B cell (primary cell): ENCODE measurements at regions not wholly inside any gene's neighbourhood (a gene's known extent, or its start where the extent isn't known, plus 50 kb on each side); places are given as distances from the start of the nearest gene placed in this dataset.

ENCODE experiments used
- ATAC-seq: fragments of 200-7000 bp; cut with Tn5 transposase; one replicate; pipeline ENCODE4 v1.10.0; 2021; ENCODE audit warnings: low read depth, mild to moderate bottlenecking, moderate number of reproducible peaks, moderate library complexity
- CTCF ChIA-PET: fragments of 350-600 bp; sonication (Branson Sonifier 250); formaldehyde crosslinking; loops from one replicate; lab custom pipeline; 2021; ENCODE audit warnings: antibody characterized with exemption, inconsistent platforms; lab: Charles Lee
- POLR2A ChIA-PET: fragments of 350-600 bp; sonication (Branson Sonifier 250); formaldehyde crosslinking; loops from one replicate; lab custom pipeline; 2021; ENCODE audit warnings: antibody characterized with exemption; lab: Charles Lee
- DNase-seq: peaks from one replicate; pipeline ENCODE4 v3.0.0; 2013
- H2AFZ ChIP-seq: 2 replicates; pipeline ENCODE4 v1.6.1; 2012; ENCODE audit warnings: mild to moderate bottlenecking, low read depth, low read length; ENCODE audit not compliant: insufficient read depth, poor library complexity, severe bottlenecking
- H3K27ac ChIP-seq, 2 donors: 1 replicate in 1 of 2; 2 replicates in 1 of 2; pipeline ENCODE4 v1.5.1; 2012 to 2013; ENCODE audit warnings: low read length in 2 of 2, mild to moderate bottlenecking in 2 of 2, moderate library complexity in 1 of 2
- H3K27me3 ChIP-seq, 4 experiments: fragments of 200-600 bp in 1 of 4; sonication (generic) in 1 of 4; replicated peaks in 1 of 4; 1 replicate in 2 of 4; 2 replicates in 2 of 4; pipeline versions ENCODE4 v1.6.1 to v1.7.0; 2013 to 2016; ENCODE audit warnings: low read length in 3 of 4, mild to moderate bottlenecking in 2 of 4, mixed read lengths in 1 of 4, moderate library complexity in 1 of 4; ENCODE audit not compliant: insufficient read depth in 4 of 4, control insufficient read depth in 3 of 4; ENCODE audit errors: control extremely low read depth in 1 of 4
- H3K36me3 ChIP-seq, 2 experiments: replicated peaks in 1 of 2; 1 replicate in 1 of 2; 2 replicates in 1 of 2; pipeline versions ENCODE4 v1.6.1 to v1.7.1; 2013; ENCODE audit warnings: low read length in 1 of 2; ENCODE audit not compliant: insufficient read depth in 2 of 2, control insufficient read depth in 1 of 2; ENCODE audit errors: control extremely low read depth in 1 of 2, extremely low read depth in 1 of 2
- H3K4me1 ChIP-seq, 2 donors: fragments of 200-600 bp in 1 of 2; sonication (generic) in 1 of 2; 1 replicate in 1 of 2; 2 replicates in 1 of 2; pipeline versions ENCODE4 v1.5.1 to v1.6.1; 2013 to 2017; ENCODE audit warnings: low read length in 2 of 2; ENCODE audit not compliant: control insufficient read depth in 2 of 2, insufficient read depth in 2 of 2
- H3K4me2 ChIP-seq: replicated peaks from 2 replicates; pipeline ENCODE3; 2012; ENCODE audit warnings: mild to moderate bottlenecking, low read depth, low read length; ENCODE audit not compliant: poor library complexity, severe bottlenecking
- H3K4me3 ChIP-seq, 5 experiments: fragments of 200-600 bp in 1 of 5; sonication (generic) in 1 of 5; 1 replicate in 3 of 5; 2 replicates in 2 of 5; pipeline versions ENCODE4 v1.5.1 to v1.7.0; 2011 to 2016; ENCODE audit warnings: low read length in 4 of 5, mild to moderate bottlenecking in 4 of 5, low read depth in 2 of 5, control low read depth in 1 of 5, moderate library complexity in 1 of 5; ENCODE audit not compliant: insufficient read depth in 1 of 5; ENCODE audit errors: control extremely low read depth in 1 of 5, extremely low read depth in 1 of 5
- H3K79me2 ChIP-seq: fragments of 200-600 bp; sonication (generic); one replicate; pipeline ENCODE4 v1.6.0; 2016; ENCODE audit warnings: low read length; ENCODE audit not compliant: control insufficient read depth, insufficient read depth
- H3K9ac ChIP-seq: fragments of 200-600 bp; sonication (generic); 2 replicates; pipeline ENCODE4 v1.6.1; 2017; ENCODE audit warnings: mild to moderate bottlenecking, low read length, moderate library complexity
- H3K9me3 ChIP-seq, 3 donors: one replicate each; pipeline versions ENCODE4 v1.6.1 to v1.7.1; 2013; ENCODE audit warnings: low read length in 2 of 3; ENCODE audit not compliant: control insufficient read depth in 2 of 3, insufficient read depth in 1 of 3; ENCODE audit errors: control extremely low read depth in 1 of 3
- H4K20me1 ChIP-seq: 2 replicates; pipeline ENCODE4 v1.6.0; 2012; ENCODE audit warnings: mild to moderate bottlenecking, low read length; ENCODE audit not compliant: insufficient read depth, control insufficient read depth, poor library complexity, severe bottlenecking
- H3K27ac Mint-ChIP-seq: one replicate; pipeline ENCODE4 v1.8.0; 2021; ENCODE audit warnings: mixed read lengths
- H3K27me3 Mint-ChIP-seq: one replicate; pipeline ENCODE4 v1.8.0; 2021; ENCODE audit warnings: mixed read lengths
- H3K4me1 Mint-ChIP-seq: one replicate; pipeline ENCODE4 v1.8.0; 2021; ENCODE audit warnings: mixed read lengths
- H3K4me3 Mint-ChIP-seq: one replicate; pipeline ENCODE4 v1.8.0; 2021; ENCODE audit warnings: mixed read lengths
- H3K9me3 Mint-ChIP-seq: one replicate; pipeline ENCODE4 v1.8.0; 2022; ENCODE audit warnings: mixed read lengths; ENCODE audit not compliant: insufficient read depth
- EZH2 ChIP-seq: IDR thresholded peaks from 2 replicates; pipeline ENCODE4 v1.6.1; 2012; ENCODE audit warnings: borderline replicate concordance, low read depth, mild to moderate bottlenecking, moderate library complexity, low read length; ENCODE audit not compliant: insufficient read depth, poor library complexity, severe bottlenecking
- WGBS: methylation state at CpG from one replicate; pipeline ENCODE4 v1.1.5; 2013; ENCODE audit warnings: missing lambda C conversion rate; ENCODE audit not compliant: insufficient coverage; 5-methylcytosine and 5-hydroxymethylcytosine counted together
- intact Hi-C: fragments of 100-400 bp; cut with micrococcal nuclease; formaldehyde crosslinking; loops from one replicate; pipeline ENCODE4 v1.10.0; 2022
- TF ChIP-seq, protein P1 (sequence below): fragments of 200-600 bp; IDR thresholded peaks from one replicate; pipeline ENCODE4 v1.8.0; 2022; ENCODE audit warnings: antibody characterized with exemption, mild to moderate bottlenecking

DNA sequence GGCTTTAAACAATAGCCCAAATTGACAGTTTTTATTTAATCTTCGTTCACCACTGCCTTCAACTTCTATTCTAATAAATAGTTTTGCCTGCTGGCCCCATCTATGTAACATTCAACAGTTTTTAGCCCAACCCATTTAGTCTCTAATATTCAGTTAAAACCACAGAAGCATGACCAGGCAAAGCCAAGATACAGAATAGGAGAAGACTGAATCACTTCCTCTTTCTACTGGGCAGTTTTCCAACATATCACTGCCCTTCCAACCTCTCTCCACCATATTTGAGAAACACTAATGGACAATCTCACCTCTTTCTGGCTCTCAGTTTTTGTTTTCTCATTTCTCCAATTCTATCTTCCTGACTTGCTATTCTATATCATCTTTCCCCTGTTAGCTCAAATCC is 352.9 kb downstream of the DNAH5 start:
- intact Hi-C loops = no loop called here
- Histone ChIP-seq H3K9ac (no peak overlapping the region), H3K4me2 (no peak overlapping the region)

DNA sequence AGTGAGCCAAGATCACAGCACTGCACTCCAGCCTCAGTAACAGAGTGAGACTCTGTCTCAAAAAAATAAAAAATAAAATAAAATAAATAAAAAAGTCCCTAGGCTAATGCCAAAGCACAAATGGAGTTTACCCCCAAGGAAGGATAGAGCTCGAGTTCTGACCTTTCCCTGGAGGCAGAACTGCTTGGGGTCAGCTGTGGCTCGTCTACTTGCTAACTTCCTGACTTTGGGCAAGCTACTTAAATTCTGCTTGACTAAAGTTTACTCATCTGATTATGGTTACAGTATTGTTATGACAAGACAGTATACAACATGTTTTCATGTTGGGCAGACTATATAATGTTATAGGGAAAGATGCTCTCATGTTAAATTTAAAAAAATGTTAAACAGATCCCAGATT is 359.2 kb downstream of the DNAH5 start:
- Histone ChIP-seq H3K79me2 (no peaks in the 10 kb centered on the region), H3K4me3 (no peak overlapping the region), H3K4me1 (no peaks in the 10 kb centered on the region), H3K9ac (no peak overlapping the region), H3K27me3 (no peaks in the 10 kb centered on the region), H3K4me2 (no peak overlapping the region), H3K36me3 (no peaks in the 10 kb centered on the region), H2AFZ (no peak overlapping the region), H3K9me3 (no peaks in the 10 kb centered on the region), H4K20me1 (no peaks in the 10 kb centered on the region), H3K27ac (no peak overlapping the region)
- Mint-ChIP-seq H3K9me3 (peaks cover 3% of the 10 kb centered on the region), H3K27me3 (no peaks in the 10 kb centered on the region), H3K4me3 (no peak overlapping the region), H3K27ac (no peak overlapping the region), H3K4me1 (no peaks in the 10 kb centered on the region)
- intact Hi-C loops = no loop called here
- DNase-seq (no peak), ATAC-seq (no peak)
- no peak for TF ChIP-seq EZH2
- TF ChIP-seq, protein P1, sequence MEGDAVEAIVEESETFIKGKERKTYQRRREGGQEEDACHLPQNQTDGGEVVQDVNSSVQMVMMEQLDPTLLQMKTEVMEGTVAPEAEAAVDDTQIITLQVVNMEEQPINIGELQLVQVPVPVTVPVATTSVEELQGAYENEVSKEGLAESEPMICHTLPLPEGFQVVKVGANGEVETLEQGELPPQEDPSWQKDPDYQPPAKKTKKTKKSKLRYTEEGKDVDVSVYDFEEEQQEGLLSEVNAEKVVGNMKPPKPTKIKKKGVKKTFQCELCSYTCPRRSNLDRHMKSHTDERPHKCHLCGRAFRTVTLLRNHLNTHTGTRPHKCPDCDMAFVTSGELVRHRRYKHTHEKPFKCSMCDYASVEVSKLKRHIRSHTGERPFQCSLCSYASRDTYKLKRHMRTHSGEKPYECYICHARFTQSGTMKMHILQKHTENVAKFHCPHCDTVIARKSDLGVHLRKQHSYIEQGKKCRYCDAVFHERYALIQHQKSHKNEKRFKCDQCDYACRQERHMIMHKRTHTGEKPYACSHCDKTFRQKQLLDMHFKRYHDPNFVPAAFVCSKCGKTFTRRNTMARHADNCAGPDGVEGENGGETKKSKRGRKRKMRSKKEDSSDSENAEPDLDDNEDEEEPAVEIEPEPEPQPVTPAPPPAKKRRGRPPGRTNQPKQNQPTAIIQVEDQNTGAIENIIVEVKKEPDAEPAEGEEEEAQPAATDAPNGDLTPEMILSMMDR = no peak
- ChIA-PET CTCF (no interaction called here), POLR2A (no interaction called here)
- WGBS = no CpG with 5 or more reads among the region's 2 CpGs

More for the DNA sequence above, 352.9 kb downstream of the DNAH5 start:
- Mint-ChIP-seq H3K4me1 (no peaks in the 10 kb centered on the region), H3K4me3 (no peak overlapping the region), H3K27me3 (no peaks in the 10 kb centered on the region), H3K27ac (no peak overlapping the region), H3K9me3 (peaks cover 3% of the 10 kb centered on the region)
- Histone ChIP-seq H4K20me1 (no peaks in the 10 kb centered on the region), H3K36me3 (no peaks in the 10 kb centered on the region), H3K27me3 (no peaks in the 10 kb centered on the region), H3K79me2 (no peaks in the 10 kb centered on the region), H2AFZ (no peak overlapping the region), H3K4me1 (no peaks in the 10 kb centered on the region), H3K9me3 (peaks cover 0 to 3% (median 0%) of the 10 kb centered on the region in 3 donors), H3K4me3 (no peak overlapping the region), H3K27ac (no peak overlapping the region)
- TF ChIP-seq, protein P1 = no peak
- no peak for TF ChIP-seq EZH2
- WGBS = 0% methylated on average over 1 of the region's 1 CpG
- ChIA-PET CTCF (no interaction called here), POLR2A (no interaction called here)
- DNase-seq (no peak), ATAC-seq (no peak)
